ENCODE measurements at regions not wholly inside any gene's neighbourhood (a gene's known extent, or its start where the extent isn't known, plus 50 kb on each side); places are given as distances from the start of the nearest gene placed in this dataset.
A peak's percentile ranks its signal among the peaks of the same experiment; 100 is the strongest.

DNA sequence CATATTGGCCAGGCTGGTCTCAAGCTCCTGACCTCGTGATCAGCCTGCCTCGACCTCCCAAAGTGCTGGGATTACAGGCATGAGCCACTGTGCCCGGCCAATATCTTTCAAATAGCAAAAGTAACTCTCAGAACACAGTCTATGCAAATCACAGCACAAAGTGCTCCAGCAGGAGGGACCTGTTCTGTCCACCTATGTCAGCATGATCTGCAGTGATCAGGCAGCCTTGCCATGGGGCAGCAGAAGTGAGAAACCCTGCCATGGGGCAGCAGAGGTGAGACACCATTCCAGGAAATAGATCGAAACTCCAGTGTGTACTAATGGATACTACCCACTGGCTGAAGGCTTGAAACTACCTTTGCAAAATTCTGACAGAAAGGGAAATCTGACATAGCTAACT, 78.5 kb upstream of the EIF5 start:
- TF ChIP-seq, protein P1, sequence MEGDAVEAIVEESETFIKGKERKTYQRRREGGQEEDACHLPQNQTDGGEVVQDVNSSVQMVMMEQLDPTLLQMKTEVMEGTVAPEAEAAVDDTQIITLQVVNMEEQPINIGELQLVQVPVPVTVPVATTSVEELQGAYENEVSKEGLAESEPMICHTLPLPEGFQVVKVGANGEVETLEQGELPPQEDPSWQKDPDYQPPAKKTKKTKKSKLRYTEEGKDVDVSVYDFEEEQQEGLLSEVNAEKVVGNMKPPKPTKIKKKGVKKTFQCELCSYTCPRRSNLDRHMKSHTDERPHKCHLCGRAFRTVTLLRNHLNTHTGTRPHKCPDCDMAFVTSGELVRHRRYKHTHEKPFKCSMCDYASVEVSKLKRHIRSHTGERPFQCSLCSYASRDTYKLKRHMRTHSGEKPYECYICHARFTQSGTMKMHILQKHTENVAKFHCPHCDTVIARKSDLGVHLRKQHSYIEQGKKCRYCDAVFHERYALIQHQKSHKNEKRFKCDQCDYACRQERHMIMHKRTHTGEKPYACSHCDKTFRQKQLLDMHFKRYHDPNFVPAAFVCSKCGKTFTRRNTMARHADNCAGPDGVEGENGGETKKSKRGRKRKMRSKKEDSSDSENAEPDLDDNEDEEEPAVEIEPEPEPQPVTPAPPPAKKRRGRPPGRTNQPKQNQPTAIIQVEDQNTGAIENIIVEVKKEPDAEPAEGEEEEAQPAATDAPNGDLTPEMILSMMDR (IDR thresholded peaks at IDR 0.05; ENCODE audit: low read depth, low read length, missing control alignments), result no peak
- no peak overlapping the region for H3K4me3 ChIP-seq (replicated peaks; ENCODE audit: low read depth, low read length)
- no peak for DNase-seq (ENCODE audit: extremely low read depth, low read depth)

DNA sequence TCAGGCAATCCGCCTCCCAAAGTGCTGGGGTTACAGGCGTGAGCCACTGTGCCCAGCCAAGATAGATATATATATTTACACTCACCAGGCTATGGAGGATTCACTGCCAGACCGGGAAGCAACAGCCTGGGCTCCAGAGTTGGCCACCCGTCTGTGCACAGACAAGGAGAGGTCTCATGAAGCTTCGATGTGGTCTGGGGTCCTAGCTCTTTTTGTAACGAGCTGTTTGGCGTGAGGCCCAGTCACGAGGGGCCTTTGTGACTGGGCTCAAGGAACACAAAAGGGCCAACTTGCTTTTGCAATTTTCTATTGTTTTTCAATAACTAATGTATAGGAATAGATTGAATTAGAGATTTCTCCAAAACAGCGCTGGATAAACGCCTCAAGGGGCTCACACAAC, 77.6 kb upstream of the EIF5 start:
- no peak for DNase-seq (ENCODE audit: extremely low read depth, low read depth)
- no peak overlapping the region for H3K4me3 ChIP-seq (replicated peaks; ENCODE audit: low read depth, low read length)
- TF ChIP-seq, protein P1 (IDR thresholded peaks at IDR 0.05; ENCODE audit: low read depth, low read length, missing control alignments), result no peak

DNA sequence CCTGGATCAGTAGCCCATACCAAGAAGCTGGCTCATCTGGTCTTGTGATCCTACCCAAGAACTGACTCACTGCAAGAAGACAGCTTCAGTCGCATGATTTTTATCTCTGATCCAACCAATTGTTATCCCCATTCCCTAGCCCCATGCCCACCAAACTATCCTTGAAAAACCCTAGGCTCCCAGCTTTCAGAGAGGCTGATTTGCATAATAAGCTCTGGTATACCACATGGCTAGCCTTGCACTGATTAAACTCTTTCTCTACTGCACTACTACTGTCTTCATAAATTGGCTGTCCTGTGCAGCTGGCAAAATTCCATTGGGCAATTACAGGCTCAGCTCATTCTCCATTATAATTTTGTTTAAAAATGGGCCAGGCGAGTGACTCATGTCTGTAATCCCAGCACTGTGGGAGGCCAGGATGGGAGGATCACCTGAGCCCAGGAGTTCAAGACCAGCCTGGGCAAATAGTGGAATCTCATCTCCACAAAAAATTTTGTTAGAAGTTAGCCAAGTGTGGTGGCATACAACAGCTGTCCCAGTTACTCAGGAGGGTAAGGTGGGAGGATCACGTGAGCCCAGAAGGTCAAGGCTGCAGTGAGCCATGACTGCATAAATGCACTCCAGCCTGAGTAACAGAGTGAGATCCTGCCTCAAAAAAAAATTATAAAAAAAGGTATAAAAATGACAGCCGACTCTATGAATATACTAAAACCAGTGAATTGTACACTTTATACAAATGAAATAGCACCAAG, 76.7 kb upstream of the EIF5 start:
- DNase-seq (ENCODE audit: extremely low read depth, low read depth), result no peak
- H3K4me3 ChIP-seq (replicated peaks; ENCODE audit: low read depth, low read length), result no peak overlapping the region
- TF ChIP-seq, protein P1 (IDR thresholded peaks at IDR 0.05; ENCODE audit: low read depth, low read length, missing control alignments), result no peak

DNA sequence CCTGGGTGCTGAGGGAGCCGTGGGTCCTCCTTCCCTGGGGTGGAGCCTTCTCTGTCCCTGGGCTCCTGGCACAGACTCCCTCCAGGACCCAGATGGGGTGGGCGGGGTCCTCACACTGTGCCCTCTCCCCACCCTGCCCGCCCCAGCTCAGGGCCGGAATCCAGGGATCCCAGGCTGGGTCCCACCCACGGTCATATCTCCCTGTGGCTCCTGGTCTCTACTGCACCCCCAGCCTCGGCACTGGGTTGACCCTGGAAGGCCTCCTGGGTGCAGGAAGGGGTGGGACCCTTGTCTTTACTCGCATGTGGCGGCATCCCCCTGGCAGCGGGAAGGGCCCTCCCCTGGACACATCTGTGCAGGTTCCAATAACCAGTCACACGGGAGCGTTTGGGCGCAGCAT, 75.8 kb upstream of the EIF5 start:
- no peak overlapping the region for H3K4me3 ChIP-seq (replicated peaks; ENCODE audit: low read depth, low read length)
- TF ChIP-seq, protein P1 (IDR thresholded peaks at IDR 0.05; ENCODE audit: low read depth, low read length, missing control alignments), result no peak
- no peak for DNase-seq (ENCODE audit: extremely low read depth, low read depth)

GRCh38 chr14:103259184-103259583, 74.9 kb upstream of the EIF5 start:
- TF ChIP-seq, protein P1 (IDR thresholded peaks at IDR 0.05; ENCODE audit: low read depth, low read length, missing control alignments), result no peak
- no peak for DNase-seq (ENCODE audit: extremely low read depth, low read depth)
- no peak overlapping the region for H3K4me3 ChIP-seq (replicated peaks; ENCODE audit: low read depth, low read length)

GRCh38 chr14:103259801-103260628, 74.0 kb upstream of the EIF5 start:
- TF ChIP-seq, protein P1 (IDR thresholded peaks at IDR 0.05; ENCODE audit: low read depth, low read length, missing control alignments), result no peak
- peak overlapping the region; percentile 52 for H3K4me3 ChIP-seq (replicated peaks; ENCODE audit: low read depth, low read length)
- DNase-seq (ENCODE audit: extremely low read depth, low read depth), result no peak

Data from HFF-Myc (cell line).